22Rv1 (cell line): ENCODE measurements at regions not wholly inside any gene's neighbourhood (a gene's known extent, or its start where the extent isn't known, plus 50 kb on each side); places are given as distances from the start of the nearest gene placed in this dataset.

Experiments
- ZFX ChIP-seq: fragments of 450-650 bp; IDR thresholded peaks from 2 replicates; pipeline ENCODE4 v1.6.1; 2017; ENCODE audit warnings: antibody characterized with exemption, borderline replicate concordance
- TF ChIP-seq, protein P1 (sequence below): fragments of 450-650 bp; IDR thresholded peaks from 2 replicates; pipeline ENCODE4 v1.5.1; 2017; ENCODE audit warnings: mild to moderate bottlenecking

DNA sequence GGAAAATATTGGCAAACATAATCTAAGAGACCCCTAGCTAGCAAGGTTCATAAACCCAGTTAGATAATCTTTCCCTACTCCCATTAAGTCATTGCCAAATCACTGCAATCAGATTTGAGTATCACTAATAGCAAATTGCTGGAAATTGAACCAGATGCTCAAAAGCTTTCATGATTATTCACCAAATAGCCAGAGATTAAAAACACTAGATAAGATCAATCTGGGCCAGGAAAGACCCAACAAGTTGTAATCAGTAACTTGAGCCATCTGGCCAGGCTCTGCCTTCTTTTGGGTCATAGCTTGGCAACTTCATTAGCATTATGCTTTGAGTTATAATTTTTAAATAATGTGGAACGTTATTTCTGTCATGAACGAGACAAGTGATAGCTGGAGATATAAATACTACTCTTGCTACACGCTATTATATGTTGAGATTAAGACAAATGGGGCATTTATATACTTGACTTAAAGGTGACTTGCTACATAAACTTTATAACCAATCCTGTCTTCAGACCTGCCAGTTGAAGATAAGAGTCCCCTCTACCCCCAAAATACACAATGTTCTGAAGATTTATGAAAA lies 196.6 kb upstream of the EDNRA start:
- TF ChIP-seq, protein P1, sequence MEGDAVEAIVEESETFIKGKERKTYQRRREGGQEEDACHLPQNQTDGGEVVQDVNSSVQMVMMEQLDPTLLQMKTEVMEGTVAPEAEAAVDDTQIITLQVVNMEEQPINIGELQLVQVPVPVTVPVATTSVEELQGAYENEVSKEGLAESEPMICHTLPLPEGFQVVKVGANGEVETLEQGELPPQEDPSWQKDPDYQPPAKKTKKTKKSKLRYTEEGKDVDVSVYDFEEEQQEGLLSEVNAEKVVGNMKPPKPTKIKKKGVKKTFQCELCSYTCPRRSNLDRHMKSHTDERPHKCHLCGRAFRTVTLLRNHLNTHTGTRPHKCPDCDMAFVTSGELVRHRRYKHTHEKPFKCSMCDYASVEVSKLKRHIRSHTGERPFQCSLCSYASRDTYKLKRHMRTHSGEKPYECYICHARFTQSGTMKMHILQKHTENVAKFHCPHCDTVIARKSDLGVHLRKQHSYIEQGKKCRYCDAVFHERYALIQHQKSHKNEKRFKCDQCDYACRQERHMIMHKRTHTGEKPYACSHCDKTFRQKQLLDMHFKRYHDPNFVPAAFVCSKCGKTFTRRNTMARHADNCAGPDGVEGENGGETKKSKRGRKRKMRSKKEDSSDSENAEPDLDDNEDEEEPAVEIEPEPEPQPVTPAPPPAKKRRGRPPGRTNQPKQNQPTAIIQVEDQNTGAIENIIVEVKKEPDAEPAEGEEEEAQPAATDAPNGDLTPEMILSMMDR = no peak
- no peak for TF ChIP-seq ZFX
